ENCODE measurements at regions not wholly inside any gene's neighbourhood (a gene's known extent, or its start where the extent isn't known, plus 50 kb on each side); places are given as distances from the start of the nearest gene placed in this dataset.

DNA sequence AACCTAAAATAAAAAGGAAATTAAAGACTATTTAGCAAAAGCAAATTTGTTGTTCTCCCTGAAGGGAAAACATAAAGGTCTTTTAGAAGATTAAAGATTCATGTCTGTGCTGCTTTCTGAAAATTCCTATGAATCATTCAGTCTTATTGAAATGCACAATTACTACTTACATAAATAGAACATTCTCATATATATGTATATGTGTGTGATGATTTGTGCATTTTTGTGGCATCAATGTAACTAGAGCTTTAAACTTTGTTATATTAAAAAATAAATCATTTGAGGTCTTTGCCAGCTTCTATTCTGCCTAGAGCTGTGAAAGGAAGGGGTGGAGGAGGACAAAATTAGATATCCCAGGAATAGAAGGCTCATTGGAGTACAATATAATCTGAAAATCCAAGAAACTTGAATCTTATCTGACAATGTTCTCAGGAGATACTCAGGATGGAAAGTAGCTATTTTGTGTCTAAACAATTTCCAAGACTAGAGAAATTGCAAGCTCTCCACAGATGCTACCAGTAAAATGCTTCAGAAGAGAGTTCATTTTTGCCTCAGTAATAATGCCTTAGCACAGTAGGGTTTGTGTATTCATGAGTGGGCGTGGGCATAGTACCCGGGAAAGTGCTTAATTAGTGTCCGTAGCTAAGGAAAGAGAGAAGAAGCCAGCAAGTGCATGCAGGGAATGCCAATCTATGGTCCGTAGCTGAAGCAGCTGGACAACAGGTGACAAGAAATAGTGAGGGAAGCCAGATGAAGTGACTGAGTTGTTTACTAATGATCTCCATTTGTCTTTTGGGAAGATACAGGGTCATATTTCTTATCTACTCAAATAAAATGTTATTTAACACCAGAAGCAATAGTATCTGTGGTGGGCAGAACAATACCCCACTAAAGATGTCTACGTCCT, 395.5 kb upstream of the NBEA start:
- no peak for DNase-seq (ENCODE audit: low spot score)

DNA sequence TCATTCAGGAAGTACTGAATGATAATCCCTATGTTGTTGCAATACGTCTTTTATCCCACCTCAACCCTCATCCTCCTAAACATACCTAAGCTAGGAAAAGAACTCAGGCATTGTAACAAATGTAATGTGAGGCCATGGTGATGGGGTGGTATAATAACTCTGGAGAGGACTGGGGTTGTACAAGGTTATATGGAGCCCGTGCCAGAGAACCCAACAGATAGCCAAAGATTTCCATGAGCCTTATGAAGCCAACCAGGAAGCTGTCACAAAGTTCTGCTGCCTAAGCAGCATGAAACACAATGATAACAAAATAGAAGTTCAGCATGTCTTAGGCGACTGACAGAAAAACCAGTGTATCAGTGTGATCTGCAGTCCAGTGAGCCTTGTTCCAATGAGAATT, 394.1 kb upstream of the NBEA start:
- no peak for DNase-seq (ENCODE audit: low spot score)

DNA sequence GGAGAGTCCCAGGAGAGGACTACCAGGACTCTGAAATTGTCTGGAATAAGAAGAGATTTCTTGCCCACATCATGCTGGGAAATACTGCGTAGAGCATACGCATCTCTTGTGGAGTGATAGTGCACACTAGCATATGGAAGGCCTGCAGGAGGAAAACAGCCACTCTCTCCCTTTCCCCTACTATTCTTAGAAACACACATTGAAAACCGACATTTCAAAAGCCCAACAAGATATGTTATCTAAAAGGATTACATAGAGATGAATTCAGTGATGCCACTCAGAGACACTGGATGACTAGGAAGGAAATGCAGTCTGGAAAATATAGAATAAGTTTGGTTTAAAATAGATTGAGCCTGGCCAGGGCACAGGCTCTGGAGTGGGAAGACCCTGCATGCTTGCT, 388.7 kb upstream of the NBEA start:
- peak; percentile 91 for DNase-seq (ENCODE audit: low spot score)

DNA sequence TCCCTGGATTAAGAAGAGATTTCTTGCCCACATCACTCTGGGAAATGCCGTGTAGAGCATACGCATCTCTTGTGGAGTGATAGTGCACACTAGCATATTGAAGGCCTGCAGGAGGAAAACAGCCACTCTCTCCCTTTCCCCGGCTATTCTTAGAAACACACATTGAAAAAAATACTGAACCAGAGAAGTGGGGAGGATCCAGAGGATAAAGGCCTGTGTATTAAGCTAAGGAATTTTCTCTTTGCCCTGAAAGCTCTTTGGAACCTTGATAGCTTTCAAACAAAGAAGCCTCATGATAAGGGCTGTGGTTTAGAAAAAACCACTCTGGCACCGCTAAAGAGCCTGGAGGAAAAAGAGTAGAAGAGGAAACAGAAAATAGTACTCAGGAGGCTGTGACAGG, 386.1 kb upstream of the NBEA start:
- peak; percentile 95 for DNase-seq (ENCODE audit: low spot score)

DNA sequence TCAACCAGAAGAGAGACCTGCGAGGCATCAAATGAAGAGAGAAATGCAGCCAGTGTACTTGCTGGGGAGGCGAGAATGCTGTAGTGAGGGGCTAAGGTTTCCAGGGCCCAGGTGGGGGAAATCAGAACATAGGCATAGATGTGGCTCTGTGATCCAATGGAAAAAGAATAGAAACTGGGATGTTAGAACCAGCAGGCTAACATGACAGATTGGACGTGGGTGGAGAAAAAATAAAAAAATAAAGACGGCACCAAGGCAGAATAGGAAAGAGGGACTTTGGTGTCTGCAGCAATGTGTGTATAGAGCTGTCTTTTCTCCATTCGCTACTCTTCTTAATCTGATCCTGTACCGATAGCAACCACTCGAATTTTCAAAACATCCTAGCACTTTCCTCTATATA, 381.0 kb upstream of the NBEA start:
- DNase-seq (ENCODE audit: low spot score): no peak

DNA sequence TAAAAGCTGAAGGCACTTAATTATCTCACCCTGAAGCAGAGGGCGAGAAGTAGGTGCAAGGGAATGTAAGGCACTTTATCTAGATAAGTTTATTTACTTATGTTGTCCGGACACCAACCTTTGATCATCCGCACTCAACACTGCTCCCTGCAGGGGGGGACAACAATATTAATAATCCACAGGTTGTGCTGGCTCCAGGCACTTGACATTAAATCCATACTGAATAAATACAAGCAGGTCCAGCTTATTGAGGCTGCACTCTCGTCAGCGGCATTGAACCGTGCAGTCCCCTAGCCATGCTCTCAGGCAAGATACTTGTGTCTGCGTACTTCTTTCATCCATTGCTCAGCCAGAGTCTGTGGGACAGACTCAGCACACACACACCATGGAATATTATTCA, 374.5 kb upstream of the NBEA start:
- DNase-seq (ENCODE audit: low spot score): no peak

DNA sequence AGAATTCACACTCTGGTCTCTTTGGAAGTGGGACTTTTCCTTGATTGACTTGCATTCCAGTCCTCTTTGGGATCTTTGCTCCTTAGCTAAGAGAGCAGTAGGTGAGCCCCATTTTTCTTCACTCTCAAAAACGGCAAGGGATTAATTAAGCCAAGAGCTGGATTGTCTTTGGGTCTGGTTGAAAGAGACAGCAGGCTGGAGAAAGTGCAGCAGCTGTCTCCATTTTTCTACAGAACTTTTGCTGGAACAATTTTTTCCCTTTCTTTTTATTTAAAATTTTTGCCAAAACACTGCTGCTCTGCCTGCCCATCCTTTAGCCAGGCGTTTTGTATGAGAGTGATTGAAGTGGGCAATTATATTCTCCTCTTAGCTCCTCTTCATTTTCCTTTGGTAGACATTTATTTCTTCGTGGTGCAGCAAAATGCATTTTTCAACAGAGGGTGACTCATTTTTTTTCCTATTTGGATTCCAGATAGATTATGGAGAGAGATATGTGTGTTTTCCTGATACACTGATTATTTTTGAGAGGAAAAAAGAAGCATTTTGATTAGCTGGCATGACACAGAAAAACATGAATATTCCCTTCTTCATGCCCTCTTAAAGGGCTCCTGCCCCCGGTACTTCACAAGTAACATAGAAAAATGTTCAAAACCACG, 371.2 kb upstream of the NBEA start:
- peak; percentile 24 for DNase-seq (ENCODE audit: low spot score)

DNA sequence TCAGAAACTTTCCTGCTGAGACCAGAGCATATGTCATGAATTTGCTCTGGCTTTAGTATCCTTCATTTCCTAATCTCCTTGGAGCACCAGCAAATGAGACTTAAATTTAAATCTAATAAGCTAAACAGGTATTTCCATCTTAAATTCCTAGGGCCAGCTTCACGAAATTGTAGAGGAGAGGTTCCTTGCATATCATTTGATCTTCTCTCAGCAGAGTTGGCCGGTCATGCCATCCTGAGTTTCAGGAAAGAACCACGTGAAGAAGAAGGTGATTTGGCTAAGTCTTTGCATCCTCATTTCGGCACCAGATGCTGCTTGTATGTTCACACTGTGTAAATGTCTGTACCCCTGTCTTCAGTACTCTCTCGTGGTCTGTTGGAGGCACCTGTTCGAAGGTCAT, 370.4 kb upstream of the NBEA start:
- DNase-seq (ENCODE audit: low spot score): peak; percentile 31

DNA sequence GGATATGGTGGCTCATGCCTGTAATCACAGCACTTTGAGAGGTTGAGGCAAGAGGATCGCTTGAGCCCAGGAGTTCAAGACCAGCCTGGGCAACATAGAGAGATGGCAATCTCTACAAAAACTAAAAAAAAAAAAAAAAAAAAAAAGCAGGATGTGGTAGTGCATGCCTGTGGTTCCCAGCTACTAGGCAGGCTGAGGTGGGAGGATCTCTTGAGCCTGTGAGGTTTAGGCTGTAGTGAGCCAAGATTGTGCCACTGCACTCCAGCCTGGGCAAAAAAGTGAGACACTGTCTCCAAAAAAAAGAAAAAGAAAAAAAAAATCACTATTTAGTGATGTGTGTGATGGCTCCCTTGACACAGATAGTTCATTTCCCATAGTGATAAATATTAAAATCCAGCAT, 365.0 kb upstream of the NBEA start:
- DNase-seq (ENCODE audit: low spot score): no peak

DNA sequence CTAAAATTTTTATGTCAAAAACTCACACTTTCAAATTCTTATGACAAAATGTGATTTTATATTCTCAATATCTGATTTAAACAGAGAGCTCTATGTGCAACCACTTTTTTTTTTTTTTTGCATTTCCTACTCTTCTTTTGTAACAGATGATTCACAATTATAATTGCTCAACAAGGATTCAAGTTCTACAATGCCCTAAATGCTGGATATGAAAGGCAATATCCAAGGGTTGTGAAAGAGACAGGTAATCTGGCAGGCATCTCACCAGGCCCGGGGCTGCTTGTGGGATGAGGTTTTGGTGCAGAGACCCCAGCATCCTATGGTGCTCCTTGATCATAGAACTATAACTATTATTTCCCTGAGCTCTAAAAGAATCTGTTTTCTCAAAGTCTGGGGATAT, 363.6 kb upstream of the NBEA start:
- no peak for DNase-seq (ENCODE audit: low spot score)

DNA sequence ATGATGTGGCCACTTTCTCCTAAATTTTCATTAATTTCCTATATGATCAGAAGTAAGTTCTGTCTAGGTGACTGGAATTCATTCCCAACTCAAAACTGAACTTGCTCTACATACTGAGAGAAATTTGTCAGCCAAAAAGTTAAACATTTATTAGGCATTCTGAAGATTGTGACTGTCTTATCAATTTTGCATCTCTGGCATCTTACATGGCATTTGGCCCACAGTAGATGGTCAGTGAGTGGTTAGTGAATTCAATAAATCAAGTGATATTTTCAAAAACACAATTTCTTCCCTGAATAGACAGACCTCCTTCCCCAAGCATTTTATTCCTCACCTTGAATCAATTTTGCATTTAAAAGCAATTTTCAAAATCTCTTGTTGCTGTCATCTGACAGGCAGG, 363.2 kb upstream of the NBEA start:
- DNase-seq (ENCODE audit: low spot score): no peak

DNA sequence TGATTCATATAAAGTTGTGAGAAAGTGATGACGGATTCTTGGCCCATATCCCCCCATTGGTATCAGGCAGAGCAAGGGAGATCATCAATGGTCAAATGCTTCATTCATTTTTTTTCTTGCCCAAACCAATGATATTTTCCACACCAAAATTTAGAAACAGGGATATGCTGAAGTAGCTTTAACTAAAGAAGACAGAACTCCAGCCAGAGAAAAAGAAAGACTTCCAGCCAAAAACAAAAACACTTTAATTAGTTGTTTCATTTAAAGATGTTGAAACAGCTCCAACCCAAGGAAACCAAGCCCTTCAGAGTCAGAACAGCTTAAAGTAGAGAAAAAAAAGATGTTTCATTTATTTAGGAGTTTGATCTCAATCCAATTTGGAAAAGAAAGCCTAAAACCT, 358.9 kb upstream of the NBEA start:
- peak; percentile 12 for DNase-seq (ENCODE audit: low spot score)

DNA sequence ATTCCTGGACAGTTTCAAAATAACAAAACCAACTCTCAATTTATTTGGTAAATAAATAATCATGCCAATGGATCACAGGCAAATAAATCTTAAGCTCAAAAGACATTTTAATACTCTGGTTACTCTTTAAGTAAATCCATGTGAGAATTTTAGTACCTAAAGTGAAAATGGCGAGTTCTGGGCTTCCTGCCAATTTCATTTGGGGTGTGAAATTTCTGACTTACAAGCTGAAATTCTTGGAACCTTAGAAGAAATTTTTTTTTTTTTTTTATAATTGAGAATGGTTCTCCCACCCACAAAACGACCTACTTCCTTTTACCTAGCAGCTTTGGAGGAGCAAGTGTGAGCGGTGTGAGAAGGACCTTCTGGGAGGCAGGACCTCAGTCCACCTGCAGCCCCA, 354.5 kb upstream of the NBEA start:
- DNase-seq (ENCODE audit: low spot score): no peak

DNA sequence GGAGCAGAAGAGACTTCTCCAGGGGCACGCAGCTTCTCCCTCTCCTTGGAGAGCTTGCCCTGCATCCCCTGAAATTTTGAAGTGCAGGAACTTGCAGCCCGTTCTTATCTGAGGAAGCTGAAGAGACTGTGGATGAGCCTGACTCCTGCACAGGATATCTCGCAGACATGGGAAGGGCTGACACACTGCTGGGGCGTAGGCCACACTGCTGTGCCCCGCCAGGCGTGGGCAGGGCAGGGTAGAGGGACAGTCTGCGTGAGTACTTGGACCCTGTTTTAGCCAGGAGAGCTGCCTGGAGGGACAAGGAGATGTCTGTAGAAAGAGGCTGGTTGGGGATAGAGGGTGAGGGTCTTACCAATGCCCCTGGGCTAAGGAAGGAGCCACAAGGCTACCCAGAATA, 353.7 kb upstream of the NBEA start:
- DNase-seq (ENCODE audit: low spot score): no peak

DNA sequence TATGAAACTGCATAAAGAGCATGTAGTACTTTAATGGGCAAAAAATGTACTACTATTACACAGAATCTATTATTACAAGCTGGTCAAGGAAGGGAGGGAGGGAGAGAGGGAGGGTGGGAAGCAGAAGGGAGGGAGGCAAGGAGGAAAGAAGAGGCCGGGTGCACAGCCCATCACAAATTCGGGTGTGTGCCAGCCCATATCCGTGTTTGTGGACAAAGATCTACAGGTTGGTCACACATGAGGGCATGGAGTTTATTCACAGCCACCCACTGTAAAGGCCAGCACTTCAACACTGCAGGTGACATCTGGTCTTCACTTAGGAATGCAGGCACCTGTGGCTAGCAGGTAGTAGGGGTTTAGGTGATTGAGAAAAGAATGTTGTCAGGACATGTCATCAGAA, 352.5 kb upstream of the NBEA start:
- no peak for DNase-seq (ENCODE audit: low spot score)

DNA sequence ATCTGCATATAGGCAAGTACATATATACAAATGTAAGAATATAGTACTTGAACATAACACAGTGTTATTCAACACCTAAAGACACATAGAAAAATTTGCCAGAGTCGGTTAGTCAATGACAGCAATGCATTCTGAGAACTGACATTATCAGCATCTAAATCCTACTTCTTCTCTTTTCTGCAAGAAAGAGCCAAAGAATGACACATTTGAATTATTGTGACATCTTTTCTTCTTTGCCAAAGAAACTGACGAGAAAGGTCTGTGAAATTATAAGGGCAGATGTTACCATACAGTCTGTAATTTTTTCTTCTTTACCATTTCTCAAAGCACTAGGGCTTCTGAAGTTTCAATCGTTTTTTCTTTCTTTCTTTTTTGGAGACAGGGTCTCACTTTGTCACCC, 350.9 kb upstream of the NBEA start:
- peak; percentile 74 for DNase-seq (ENCODE audit: low spot score)

DNA sequence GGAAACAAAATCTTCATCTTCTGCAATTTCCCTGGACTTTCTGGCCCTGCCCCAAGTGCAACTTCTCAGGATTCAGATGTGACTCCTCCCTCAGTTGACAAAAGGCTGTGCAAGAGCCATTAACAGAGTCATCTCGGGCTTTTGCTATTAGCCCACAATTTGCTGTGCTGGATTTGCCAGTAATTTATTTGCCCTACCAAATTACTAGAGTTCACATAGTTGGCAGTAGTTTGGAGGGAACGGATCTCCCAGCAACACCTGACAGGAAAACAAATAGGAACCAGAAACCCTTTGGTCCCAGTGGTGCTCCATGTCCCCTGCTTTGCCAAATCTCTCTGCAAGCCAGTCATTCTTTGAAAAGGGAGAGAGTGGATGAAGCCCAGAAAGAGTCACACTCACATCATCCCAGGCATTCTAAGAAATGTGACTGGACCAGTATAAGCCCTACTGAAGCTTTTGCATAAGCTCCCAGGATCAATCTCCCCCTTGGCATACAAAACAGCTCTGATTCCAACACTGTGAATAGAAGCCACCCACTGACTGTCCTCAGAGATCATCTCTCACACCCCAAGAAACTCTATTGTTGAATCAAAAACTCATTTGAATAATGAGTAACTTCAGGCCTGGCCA, 350.1 kb upstream of the NBEA start:
- peak; percentile 27 for DNase-seq (ENCODE audit: low spot score)

DNA sequence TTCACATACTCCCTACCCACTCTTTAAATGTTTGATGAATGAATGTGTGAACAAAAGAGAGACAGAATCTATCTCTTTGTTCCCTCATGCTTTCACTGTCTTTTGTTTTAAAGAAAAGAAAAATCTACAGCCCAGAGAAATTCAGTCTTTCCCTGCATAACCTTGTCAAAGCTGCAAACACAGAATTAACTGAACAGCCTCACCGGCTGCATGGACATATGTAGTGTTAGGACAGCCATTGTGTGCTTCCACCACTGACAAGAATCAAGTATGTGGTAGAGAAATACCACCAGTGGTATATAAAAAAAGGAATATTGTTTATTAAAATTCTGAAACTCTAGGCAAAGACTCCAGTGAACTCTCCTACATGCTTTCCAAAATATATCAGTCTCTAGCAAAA, 348.4 kb upstream of the NBEA start:
- no peak for DNase-seq (ENCODE audit: low spot score)

DNA sequence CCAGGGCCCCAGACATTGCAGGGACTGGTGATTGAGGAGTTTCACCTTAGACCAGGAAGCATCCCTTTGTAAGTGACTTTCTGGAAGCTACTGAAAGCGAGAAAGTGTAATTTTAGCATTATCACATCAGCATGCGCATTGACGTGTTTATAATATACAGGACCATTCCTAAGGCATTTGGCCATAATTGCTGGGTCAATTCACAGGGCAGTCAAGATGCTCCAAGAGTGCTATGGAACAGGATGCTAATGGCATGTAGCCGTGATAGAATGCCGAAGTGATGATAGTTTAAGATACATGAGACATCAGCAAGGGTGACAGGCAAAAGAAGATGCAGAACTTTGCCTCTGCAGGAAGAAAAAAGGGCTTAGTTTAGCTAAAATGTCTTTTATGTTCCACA, 347.6 kb upstream of the NBEA start:
- DNase-seq (ENCODE audit: low spot score): no peak

DNA sequence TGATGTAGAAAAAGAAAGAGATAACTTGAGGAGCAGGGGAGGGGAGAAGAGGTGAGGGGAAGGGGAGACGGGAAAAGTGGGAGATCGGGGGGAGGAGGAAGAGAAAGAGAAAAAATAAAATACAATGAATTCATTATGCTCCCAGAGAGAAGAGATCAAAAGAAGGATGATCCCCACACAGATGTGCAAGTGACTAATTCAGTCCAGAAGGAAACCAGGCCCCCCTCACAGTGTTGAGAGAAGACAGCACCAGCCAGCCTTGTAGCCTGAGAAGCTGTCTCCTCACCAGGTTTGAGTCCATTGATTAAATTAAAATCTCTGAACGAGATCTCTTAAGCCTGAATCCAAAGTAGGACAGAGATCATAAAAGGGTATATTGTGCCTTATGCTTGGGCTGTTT, 333.7 kb upstream of the NBEA start:
- DNase-seq (ENCODE audit: low spot score): peak; percentile 57

DNA sequence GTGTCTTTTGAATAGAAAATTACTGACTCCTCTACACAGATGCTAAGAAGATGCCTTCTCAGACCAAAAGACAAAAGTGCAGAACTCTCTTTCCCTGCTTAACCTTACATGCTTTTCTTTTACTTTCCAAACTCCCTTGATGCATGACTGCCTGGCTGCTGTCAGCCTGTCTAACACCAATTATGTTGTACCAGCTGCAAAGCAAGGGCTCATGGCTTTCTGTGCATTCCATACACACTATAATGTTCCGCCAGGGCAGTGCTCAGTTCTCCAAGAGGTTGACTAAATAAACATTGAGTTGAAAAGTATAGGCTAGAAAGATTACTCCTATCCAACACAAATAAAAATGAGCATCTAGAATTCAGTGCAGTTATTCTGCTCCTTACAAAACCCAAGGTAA, 330.4 kb upstream of the NBEA start:
- peak; percentile 22 for DNase-seq (ENCODE audit: low spot score)

DNA sequence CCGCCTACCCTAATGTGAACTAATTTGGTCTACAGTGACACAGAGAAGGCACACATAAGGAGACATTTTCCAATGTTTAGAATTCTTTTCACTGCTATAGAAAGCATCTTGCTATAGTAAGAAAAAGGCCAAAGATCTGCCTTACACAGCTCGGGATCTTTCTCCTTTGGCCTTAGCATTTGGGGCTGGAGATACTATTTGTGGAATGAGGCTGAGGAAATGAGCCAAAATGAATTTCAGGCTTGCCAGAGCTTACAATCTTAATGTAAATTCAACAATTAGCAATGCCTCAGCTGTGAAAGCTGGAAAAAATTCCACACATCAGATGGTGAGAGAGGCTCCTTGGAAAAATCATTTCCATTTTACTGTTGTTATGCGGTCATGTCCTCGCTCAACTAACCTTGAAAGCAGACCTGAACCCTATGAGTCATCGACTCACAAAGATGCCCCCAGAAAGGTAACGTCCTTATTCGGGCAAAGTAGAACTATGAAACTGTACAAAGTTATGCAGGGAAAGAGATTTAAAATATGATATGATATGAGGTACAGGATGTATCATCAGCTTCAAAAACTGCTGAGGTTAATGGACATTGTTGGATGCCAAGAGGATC, 324.5 kb upstream of the NBEA start:
- DNase-seq (ENCODE audit: low spot score): no peak

DNA sequence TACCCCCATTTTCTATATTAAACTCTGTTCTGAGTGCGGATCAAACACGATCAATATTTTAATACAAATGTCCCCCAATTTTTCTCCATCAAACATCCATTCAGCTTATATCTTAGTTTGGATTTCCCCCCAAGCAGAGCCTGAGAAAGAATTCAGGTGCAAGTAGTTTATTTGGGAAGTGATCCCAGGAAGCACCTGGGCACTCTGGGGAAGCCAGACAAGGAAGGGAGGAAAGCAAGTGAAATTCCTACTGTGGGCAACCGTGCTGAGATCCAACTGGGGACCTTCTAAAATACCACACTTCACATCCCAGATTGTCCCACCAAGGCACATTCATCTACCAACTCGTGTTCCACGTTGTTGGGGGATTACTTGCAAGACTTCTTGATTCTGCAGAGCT, 323.4 kb upstream of the NBEA start:
- no peak for DNase-seq (ENCODE audit: low spot score)
